Esophagus muscularis mucosa (tissue), 4 donors: ENCODE measurements at regions not wholly inside any gene's neighbourhood (a gene's known extent, or its start where the extent isn't known, plus 50 kb on each side); places are given as distances from the start of the nearest gene placed in this dataset.

Experiments used
- EP300 ChIP-seq: sonication (generic); formaldehyde crosslinking; IDR thresholded peaks from one replicate; pipeline ENCODE4 v1.6.1; 2017; ENCODE audit warnings: antibody characterized with exemption
- POLR2A ChIP-seq: fragments of 450-650 bp; IDR thresholded peaks from one replicate; pipeline ENCODE4 v1.6.1; 2017; ENCODE audit warnings: antibody characterized with exemption, moderate library complexity, mild to moderate bottlenecking, low read depth
- POLR2AphosphoS5 ChIP-seq, 2 donors: sonication (generic); formaldehyde crosslinking; IDR thresholded peaks; one replicate each; pipeline ENCODE4 v1.6.1; 2017; ENCODE audit warnings: antibody characterized with exemption in 2 of 2
- TF ChIP-seq, protein P1 (sequence below), 3 experiments: fragments of 200-600 bp in 2 of 3; fragments of 450-650 bp in 1 of 3; sonication (generic) in 2 of 3; IDR thresholded peaks; one replicate each; pipeline ENCODE4 v1.5.1; 2017 to 2019; ENCODE audit warnings: antibody characterized with exemption in 3 of 3, mild to moderate bottlenecking in 2 of 3, moderate library complexity in 1 of 3

DNA sequence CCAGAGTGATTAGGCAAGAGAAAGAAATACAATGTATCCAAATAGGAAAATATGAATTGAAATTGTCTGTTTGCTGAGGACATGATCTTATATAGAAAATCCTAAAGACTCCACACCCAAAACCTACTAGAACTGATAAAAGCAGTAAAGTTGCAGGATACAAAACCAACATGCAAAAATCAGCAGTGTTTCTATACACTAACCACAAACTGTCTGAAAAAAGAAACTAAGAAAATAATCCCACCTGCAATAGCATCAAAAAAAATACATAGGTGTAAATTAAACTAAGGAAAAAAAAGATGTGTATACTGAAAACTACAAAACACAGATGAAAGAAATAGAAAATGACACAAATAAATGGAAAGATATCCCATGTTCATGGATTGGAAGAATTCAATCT lies 203.6 kb upstream of the SETMAR start:
- TF ChIP-seq, protein P1, sequence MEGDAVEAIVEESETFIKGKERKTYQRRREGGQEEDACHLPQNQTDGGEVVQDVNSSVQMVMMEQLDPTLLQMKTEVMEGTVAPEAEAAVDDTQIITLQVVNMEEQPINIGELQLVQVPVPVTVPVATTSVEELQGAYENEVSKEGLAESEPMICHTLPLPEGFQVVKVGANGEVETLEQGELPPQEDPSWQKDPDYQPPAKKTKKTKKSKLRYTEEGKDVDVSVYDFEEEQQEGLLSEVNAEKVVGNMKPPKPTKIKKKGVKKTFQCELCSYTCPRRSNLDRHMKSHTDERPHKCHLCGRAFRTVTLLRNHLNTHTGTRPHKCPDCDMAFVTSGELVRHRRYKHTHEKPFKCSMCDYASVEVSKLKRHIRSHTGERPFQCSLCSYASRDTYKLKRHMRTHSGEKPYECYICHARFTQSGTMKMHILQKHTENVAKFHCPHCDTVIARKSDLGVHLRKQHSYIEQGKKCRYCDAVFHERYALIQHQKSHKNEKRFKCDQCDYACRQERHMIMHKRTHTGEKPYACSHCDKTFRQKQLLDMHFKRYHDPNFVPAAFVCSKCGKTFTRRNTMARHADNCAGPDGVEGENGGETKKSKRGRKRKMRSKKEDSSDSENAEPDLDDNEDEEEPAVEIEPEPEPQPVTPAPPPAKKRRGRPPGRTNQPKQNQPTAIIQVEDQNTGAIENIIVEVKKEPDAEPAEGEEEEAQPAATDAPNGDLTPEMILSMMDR (IDR thresholded peaks at IDR 0.05): no peak
- TF ChIP-seq POLR2AphosphoS5 (IDR thresholded peaks at IDR 0.05): no peak
- TF ChIP-seq POLR2A: no peak
- TF ChIP-seq EP300: no peak
